ENCODE measurements at regions not wholly inside any gene's neighbourhood (a gene's known extent, or its start where the extent isn't known, plus 50 kb on each side); places are given as distances from the start of the nearest gene placed in this dataset.

DNA sequence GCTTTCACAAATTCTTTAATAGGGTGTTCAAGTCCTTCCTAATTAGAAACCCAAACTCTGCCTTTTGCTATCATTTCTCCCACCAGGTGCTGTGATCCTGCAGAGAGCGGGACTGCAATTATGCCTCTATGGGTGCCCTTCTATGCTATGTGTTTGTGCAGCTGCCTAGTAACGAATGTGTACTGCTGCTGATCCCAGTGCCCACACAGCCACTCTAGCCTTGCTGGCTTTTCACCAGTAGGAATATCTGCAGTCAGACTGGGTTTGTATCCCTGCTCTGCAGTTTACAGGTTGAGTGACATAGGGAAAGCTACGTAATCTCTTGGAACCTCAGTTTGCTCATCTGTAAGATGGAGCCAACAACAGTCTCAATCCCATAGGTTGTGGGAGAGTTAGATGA is 179.6 kb upstream of the IRX3 start:
- peak; percentile 50 for DNase-seq

DNA sequence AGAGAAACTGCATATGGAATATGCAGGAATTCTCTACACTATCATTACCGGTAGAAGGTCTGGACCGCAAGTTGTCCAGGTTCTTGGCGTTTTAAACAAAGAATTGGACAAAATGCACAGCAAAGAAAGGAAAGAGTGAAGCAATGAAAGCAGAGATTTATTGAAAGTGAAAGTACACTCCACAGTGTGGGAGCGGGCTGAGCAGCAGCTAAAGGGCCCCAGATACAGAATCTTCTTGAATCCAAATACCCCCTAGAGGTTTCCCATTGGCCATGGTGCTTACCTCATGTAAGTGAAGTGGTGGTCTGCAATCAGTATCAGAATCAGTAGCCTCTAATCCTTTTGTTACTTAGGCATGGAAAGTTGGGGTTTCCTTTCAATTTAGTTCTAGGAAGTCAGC is 178.5 kb upstream of the IRX3 start:
- DNase-seq, result no peak

DNA sequence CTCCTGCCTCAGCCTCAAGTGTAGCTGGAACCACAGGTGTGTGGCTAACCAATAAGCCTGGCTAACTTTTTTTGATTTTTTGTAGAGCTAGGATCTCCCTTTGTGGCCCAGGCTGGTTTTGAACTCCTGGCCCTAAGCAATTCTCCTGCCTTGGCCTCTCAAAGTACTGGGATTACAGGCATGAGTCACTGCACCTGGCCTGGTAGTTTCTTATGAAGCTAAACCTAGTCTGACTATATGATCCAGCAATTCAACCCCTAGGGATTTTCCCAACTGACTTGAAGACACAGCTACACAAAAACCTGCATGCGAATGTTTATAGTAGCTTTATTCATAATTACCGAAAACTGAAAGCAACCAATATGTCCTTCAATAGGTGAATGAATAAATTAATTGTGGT is 176.2 kb upstream of the IRX3 start:
- no peak for DNase-seq

DNA sequence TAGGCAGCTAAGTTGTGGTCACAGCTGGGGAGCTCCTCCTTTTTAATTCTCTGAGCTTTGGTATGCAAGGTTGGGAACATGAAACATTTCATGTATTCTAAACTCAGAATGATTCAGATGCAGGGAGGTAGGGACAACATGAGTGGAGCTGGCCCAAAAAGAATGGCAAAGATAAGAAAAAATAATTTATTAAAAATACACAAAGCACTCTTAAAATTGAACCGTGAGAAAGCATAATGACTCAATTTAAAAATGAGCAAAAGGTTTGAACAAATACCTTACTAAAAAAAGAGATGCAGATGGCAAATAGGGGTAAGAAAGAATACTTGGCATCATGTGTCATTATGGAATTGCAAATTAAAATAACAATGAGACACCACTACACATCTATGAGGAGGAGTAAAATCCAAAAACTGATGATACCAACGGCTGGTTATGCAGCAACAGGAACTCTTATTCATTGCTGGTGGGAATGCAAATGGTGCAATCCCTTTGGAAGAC is 175.6 kb upstream of the IRX3 start:
- DNase-seq, result no peak

DNA sequence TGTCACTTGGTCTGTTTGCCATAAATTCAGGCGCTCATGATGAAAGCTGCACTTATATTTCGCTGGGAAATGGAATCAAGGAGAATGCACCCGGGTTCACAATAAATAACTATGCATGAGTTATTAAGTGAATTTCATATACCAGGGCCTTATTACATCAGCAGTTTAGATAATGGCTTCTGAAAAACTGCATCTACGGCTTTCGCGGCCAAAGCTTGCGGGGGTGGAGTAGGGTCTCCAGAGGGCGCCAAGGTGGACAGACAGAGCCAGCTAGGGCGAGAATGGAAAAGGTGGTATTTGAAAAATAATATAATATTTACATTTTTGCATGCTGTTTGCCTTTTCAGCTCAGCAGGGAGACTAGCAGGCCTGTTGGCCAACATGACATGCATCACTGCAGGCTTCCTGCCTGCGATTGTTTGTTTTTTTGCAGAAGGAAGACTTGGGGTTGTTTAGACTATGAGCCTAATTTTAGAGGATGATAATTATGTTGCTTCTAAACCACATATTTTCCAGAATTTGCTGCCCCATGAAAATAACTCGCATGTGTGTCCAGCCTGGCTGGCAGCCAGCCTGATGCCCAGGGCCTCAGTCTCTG is 173.8 kb upstream of the IRX3 start:
- no peak for DNase-seq

DNA sequence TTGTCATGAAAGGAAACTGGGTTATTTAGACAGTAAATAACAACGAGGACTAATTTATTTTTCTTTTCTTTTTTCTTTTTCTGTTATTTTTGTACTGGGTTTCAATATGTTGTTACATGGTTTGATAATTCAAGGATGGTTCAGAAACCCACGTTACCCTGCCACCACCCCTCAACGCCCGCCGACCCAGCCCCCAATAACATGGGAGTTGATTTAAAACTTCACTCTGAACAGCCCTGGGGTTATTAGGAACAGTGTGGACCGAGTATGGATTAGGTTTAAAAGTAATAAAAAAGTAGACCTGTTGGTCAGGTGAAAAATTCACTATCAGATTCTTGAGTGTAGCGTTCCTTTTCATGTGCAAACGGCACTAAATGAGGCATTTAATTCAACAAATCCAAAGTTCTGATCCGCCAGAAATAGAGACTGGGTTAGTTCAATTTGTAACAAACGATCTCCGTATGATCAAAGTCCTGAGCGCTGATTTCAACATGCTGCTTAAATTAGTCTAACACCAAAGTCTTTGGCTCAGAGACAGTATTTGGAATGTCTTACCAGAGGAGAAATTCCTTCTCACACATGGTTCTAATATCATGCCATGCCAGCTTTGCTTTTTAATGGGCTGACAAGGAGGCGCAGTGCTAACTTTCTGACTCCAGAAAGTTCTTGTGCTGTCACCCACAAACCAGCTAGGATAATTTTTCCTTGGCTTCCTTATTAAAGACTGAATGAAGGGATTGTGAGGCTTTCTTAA is 173.1 kb upstream of the IRX3 start:
- DNase-seq, result no peak

DNA sequence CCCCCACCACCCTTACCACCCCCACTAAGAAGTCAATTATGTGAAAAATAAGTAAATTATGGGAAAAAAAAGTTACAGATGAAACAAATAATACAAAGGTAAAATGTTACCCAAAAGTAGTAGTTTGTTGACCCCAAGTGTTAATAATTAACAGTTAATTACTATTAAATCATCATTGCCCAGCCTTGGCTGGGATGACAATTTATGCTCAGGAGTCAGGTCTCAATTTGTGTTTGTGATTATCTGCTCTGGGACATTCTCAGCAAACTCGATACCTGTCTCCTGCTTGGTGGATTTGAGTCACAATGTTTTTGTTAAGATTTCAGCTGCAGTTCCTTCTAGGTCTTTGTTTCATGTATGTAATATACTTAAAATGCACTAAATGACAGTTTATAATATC is 172.3 kb upstream of the IRX3 start:
- no peak for DNase-seq

DNA sequence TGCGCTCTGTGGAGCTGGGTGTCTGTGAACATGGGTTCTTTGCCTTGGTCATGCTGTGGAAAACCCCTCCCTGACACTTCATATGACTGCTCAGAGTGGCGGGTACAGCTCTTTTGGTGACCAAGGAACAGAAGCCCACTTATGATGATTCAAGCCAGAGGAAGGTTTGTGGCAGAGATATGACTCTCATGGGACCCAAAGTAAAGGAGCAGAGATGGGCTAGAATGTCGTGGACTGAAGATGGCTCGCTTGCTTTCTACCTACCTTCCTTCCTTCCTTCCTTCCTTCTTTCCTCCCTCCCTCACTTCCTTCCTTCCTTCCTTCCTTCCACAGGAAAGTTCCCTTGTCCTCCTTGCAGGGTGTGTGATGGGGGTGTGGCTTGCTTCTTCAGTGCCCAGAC is 169.7 kb upstream of the IRX3 start:
- no peak for DNase-seq

DNA sequence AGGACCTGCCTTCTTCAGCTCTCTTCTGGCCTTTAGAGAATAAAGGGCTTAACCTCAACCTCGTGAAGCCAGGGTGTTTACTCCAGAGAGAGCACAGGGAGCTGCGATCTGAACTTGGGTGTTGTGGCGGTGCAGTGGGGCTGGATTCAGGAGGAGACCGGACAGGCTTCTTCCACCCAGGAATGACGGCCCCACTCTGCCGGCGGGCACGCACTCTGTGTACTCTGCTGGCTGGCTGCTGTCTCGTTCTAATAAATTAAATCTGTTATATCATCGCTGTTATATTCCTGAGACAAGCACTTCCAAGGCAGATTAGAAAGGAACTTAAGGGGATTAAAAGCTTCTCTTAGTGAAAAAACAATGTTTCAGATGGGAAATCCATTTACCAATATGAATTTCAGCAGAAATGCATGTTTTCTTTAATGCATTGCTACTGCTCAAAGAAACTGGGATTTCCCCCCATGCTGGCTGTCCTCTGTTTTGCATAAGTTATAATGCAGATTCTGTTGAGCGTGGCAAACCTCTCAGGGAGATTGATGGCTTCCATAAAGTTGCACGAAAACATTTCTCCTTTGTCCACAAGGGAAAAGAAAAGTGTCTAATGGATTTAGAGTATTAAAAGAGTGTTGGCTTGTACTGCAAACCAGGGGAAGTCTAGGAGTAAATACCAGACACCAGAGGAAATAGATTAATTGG is 168.6 kb upstream of the IRX3 start:
- DNase-seq, result no peak

DNA sequence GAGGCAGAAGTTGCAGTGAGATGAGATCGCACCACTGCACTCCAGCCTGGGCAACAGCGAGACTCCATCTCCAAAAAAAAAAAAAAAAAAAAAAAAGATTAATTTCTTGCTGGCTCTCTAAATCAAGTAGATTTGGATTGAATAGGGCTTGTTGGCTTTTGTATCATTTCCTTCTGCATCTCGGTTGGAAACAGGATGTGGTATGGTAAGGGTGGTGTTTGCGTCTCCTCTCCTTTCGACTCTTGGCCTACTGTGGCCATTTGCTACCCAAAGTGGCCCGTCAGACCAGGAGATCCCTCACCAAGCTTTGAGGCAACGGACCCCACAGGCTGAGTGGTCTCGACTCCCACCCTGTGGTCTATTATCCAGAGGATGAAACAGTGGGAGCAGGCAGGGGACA is 168.0 kb upstream of the IRX3 start:
- DNase-seq, result no peak

DNA sequence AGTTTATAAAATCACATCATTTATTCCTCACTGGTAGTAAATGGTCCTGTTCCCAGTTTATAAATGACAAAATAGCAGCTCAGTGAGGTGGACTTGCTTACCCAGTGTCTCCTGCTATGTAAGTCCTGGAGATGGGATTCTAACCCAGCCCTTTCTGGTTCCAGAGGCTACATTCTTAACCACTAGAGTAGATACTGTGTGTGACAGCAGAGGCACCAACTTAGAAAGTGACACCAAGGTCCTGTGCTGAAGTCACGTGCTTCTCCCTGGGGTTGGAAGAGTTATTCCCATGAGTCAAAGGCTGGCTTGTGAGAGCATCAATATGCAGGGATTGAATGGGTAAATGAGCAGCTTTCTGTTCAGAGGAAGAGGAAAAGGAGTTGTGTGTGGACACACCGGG is 167.3 kb upstream of the IRX3 start:
- no peak for DNase-seq

DNA sequence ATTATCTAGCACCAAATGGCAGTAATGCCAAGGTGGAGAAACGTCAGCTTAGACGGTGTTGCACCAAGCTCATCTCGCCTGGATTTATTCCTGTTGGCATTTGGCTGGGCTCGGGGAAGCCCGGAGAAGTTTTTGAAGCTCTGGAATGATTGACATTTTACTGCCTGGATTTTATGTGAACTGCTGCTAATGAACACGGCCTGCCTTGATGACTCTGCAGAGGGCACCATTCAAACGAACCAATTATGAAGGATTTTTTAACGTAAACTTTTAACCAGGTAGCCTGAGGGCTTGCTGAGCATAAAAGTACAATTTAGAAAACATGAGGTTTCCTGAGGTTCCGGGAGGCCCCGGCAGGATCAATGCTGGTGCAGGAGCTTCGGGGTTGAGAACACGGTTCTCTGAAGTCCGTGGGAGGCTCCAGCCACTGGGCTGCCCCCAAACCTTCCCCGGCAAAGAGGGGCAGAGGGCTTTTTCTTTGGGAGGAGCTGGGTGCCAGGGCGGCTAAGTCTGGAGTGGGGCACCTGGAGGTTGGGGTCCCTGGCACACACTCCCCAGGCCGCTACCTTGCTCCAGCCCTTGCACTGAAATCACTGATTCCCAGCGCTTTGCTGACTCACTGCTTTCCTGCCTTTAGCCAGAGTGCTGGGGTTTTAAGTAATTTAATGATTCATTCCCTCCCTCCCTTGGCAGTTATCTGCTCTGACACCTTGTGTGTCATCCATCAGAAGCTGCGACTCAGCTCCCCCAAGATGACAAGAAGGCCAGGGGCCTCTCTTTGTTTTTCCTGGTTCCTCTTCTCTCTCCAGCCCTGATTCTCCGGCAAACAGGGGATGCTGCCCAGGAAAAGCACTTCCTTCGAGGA is 161.2 kb upstream of the IRX3 start:
- no peak for DNase-seq

DNA sequence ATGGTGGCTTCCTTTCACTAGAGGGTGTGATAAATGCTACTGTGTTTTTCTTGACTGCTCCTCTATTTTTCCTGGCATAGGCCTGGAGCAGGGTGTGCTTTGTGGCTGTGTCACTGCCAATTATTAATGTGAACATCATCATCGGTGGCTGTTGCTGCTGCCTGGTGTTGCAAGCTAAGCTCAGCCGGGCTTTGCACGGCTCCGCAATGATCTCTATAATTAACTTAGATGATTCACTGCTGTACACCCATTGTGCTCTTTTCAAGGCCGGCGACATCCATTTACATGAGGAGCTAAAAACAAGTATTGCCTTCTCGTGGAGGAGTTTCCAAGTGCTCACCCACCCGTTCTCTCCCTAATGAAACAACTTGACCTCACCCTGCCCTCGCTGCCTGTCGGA is 160.1 kb upstream of the IRX3 start:
- DNase-seq, result no peak

DNA sequence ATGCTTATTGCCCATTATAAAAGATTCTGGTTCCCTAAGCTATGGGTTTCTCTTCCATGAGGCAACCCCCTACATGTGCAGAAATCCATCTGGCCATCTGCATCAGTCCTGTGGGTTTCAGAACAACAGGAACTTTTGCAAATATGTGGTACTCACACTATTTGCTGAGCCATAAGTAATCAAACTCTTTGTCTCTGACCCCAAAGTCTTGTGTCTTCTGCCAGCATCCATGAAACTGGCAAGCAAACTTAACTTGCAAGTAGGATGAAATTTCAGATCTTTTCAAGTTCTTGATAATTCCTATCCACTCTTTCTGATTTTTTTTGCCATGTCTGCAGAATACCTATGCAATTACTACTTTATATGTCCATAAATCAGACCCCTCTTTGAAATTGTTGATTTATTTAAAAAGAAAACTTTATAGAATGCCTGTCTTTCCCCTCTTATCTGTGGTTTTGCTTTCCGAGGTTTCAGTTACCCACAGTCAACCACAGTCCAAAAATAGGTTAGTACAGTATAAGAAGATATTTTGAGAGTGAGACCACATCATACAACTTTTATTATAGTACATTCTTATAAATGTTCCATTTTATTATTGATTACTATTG is 158.4 kb upstream of the IRX3 start:
- DNase-seq, result no peak

DNA sequence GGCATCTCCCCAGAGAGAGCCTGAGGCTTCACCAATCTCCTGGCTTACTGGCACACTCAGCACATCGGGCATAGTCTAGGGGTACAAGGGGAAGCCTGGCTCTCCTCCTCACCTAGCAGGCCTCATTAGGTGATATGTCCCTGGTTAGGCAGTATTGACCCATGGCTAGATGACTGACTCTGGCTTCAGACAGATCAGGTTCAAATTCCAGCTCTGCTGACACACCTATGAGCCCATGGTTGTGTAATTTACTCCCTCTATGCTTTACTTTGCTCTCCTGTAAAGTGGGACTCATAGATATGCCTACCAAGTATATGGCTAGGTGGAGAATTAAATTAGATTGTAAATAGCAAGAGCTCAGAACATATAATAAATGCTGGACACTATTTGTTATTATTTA is 157.3 kb upstream of the IRX3 start:
- no peak for DNase-seq

DNA sequence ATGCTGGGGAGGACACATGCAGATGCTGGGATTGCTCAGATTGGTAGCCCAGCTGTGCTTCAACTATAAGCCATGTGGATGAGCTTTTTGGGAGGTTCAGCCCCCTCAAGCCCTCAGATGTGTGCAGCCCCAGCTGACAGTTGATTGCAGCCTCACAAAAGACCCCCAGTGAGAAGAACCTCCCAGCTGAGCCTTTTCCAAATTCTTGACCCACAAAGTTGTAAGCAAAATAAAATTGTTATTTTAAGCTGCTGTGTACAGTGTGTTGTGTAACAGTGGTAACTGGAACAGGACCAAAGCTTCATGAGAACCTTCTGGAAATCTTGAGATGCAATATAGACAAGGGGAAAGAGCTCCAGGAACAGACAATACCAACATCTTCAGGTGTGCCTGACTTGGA is 156.8 kb upstream of the IRX3 start:
- DNase-seq, result no peak

DNA sequence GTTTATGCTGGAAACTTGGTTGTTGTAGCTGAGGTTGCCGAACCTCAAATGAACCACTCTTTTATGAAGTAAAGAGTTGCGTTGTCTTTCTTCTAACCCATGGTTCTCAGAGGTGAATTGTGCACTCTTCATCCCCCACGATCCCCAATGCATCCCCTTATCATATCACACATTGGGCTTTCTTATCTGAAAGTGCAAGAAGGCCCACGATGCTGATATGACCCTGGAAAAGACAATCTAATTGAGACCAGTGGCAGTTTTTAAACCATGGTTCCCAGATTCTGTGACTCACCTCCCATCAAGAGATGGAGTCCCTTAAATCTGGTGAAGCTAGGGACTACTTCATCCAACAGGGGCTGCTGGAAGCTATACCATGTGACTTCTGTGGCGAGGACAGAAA is 156.3 kb upstream of the IRX3 start:
- no peak for DNase-seq

DNA sequence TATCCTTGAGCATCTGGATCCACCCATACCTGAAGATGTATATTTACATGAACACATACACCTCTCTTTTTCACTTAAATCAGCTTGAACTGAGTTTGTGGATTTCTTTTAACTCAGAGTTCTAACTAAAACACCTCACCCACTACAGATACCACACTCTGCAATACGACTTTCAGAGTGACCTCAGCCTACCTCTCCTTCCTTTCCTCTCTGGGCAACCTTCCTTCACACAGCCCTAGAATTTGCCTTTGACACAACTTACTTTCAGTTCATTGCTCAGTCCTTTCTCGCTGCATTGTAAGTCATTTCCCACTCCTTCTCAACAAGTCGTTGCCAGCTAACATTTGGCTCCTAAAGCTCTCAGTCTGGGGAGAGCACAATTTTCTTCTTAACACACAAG is 151.9 kb upstream of the IRX3 start:
- no peak for DNase-seq

DNA sequence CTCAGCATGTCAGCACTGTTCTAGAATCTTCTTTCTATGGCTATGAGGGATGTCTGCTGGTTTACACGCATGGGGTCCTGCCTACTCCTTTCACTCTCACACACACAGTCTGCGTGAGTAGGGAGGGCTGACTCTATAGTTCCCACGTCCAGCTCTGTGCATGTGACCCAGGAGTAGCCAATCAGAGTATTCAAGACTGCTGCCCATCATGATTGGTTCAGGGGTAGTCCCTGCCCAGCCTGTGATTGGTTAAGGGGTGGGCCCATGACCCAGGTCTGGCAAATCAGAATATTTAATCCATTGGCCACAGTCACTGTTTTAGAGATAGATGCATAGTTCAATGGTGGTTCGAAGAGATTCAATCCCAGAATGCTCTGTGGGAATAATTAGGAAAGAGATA is 151.3 kb upstream of the IRX3 start:
- no peak for DNase-seq

DNA sequence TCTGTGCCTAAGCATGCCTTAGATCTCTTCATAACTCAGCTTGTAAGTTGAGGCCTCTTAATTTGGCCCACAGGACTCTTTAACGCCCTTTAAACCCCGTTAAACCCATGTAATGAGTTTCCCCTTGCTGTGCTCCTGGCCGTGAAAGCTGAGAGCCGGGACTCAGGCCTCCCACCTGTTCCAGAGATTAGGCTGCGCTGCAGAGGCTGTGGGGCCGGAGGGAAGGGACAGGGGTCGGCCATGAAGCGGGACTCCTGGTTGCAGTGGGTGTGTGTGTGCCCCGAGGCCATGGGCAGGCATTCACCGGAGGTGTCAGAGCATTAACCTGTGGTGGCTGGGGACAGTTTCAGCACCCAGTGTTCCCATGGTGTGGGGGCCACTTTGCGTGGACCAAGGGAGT is 150.8 kb upstream of the IRX3 start:
- DNase-seq, result no peak

DNA sequence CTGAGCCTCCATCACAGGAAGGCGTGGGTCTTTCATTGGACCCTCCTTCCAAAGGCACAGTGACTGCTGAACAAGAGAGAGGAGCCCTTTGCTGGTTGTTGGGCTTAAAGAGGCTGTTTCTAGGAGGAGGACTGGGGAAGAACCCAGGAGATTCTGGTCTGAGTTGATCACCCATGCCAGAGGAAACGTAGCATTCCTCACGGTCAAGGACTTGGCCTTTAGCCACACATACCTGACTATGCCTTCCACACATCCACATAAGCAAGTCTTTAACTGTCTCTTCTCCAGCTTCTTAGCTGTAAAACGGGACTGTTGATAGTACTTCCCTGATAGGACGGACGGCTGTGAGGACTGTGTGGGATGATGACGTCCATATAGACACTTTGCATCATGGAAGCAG is 149.8 kb upstream of the IRX3 start:
- no peak for DNase-seq

DNA sequence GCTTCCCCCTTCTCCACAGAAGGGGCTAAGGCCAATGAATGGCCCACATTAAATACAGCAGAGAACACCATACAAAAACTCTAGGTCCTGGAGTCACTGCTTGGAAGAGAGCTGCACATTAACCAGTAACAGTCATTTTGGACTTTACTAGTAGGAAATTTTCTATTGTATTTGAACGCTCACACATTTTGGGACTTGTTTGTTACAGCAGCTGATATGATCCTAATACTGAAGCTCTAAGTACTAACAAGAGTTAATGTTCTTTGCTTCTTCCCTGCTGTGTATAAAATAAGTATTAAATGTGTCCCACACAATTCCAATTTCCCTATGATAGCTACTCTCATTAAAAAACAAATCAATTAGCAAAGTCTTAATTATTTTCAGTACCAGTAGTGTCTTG is 148.3 kb upstream of the IRX3 start:
- no peak for DNase-seq

DNA sequence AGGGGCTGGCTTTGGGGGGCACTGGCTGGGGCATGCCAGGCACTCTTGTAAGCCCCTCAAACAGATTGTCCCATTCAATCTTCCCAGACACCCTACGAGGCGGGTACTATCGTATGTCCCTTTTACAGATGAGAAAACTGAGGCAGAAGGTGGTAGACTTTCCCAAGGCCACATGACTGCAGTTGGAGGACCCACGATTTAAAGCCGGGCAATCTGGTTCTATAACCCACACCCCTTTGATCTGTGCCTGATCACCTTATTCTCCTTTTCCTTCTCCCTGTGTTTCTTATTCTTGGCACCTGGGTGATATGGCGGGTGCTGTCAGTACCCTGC is 146.3 kb upstream of the IRX3 start:
- DNase-seq, result no peak
